ENCODE measurements at regions not wholly inside any gene's neighbourhood (a gene's known extent, or its start where the extent isn't known, plus 50 kb on each side); places are given as distances from the start of the nearest gene placed in this dataset.

- TF ChIP-seq CTCF (IDR thresholded peaks at IDR 0.05) (no peak), POLR2A (IDR thresholded peaks at IDR 0.05) (no peak)
Measured at GRCh38 chr10:113475381-113475807, 77.5 kb upstream of the HABP2 start.

Measured in lower leg skin (tissue), 3 donors.